ENCODE measurements at regions not wholly inside any gene's neighbourhood (a gene's known extent, or its start where the extent isn't known, plus 50 kb on each side); places are given as distances from the start of the nearest gene placed in this dataset.

DNA sequence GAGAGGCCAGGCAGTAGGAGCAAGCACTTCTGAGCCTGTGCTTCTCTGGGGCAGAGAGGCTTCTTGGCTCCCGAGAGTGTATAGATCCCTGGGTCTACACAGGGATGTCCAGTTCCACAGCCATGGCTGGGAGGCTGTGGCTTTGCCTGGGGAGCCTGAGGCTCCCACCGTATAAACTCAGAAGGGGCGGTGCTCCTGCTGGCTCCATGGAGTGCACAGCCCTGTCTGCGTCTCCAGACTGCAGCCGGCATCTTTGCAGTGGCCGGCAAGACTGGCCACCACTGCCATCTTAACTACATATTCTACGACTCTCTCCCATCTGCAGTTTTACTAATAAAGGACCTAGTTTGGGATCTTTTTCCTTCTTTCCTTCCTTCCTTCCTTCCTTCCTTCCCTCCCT lies 1253.8 kb downstream of the C4orf33 start:
- TF ChIP-seq, protein P1, sequence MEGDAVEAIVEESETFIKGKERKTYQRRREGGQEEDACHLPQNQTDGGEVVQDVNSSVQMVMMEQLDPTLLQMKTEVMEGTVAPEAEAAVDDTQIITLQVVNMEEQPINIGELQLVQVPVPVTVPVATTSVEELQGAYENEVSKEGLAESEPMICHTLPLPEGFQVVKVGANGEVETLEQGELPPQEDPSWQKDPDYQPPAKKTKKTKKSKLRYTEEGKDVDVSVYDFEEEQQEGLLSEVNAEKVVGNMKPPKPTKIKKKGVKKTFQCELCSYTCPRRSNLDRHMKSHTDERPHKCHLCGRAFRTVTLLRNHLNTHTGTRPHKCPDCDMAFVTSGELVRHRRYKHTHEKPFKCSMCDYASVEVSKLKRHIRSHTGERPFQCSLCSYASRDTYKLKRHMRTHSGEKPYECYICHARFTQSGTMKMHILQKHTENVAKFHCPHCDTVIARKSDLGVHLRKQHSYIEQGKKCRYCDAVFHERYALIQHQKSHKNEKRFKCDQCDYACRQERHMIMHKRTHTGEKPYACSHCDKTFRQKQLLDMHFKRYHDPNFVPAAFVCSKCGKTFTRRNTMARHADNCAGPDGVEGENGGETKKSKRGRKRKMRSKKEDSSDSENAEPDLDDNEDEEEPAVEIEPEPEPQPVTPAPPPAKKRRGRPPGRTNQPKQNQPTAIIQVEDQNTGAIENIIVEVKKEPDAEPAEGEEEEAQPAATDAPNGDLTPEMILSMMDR (optimal IDR thresholded peaks at IDR 0.05 in 1 of 3, IDR thresholded peaks at IDR 0.05 in 1 of 3, conservative IDR thresholded peaks at IDR 0.05 in 1 of 3; ENCODE audit: extremely low read depth in 1 of 3, insufficient read depth in 2 of 3, low read length in 3 of 3), result no peak
- no peak for TF ChIP-seq EZH2 (IDR thresholded peaks at IDR 0.05; ENCODE audit: low read length)
